MCF 10A (cell line): ENCODE measurements at regions not wholly inside any gene's neighbourhood (a gene's known extent, or its start where the extent isn't known, plus 50 kb on each side); places are given as distances from the start of the nearest gene placed in this dataset.

Source experiments
- BruUV-seq: library from RNA; stranded (reverse); fragments of 400-500 nt; replicated peaks from 2 replicates; lab custom pipeline; 2021; lab: Mats Ljungman, UMichigan
- CTCF ChIA-PET: fragments of 300-600 bp; sonication (Branson Sonifier 250); formaldehyde crosslinking; extraction: SDS; loops from one replicate; lab custom pipeline; 2021; ENCODE audit warnings: antibody characterized with exemption, inconsistent platforms; lab: Yijun Ruan, JAX
- POLR2A ChIA-PET: fragments of 300-600, 350-650 bp; sonication (Branson Sonifier 250); formaldehyde crosslinking; extraction: SDS; loops from one replicate; lab custom pipeline; 2020; ENCODE audit warnings: antibody characterized with exemption, inconsistent platforms; lab: Yijun Ruan, JAX
- DNase-seq: peaks from one replicate; pipeline ENCODE4 v3.0.0-alpha.2; 2018; ENCODE audit not compliant: unreplicated experiment
- H3K27ac Mint-ChIP-seq: one replicate; pipeline ENCODE4 v1.8.0; 2022; ENCODE audit warnings: mild to moderate bottlenecking, low read depth, mixed read lengths; ENCODE audit not compliant: unreplicated experiment
- H3K27me3 Mint-ChIP-seq: one replicate; pipeline ENCODE4 v1.8.0; 2022; ENCODE audit warnings: mixed read lengths; ENCODE audit not compliant: insufficient read depth, unreplicated experiment
- H3K36me3 Mint-ChIP-seq: one replicate; pipeline ENCODE4 v1.8.0; 2022; ENCODE audit warnings: mild to moderate bottlenecking, moderate library complexity, mixed read lengths; ENCODE audit not compliant: insufficient read depth, unreplicated experiment
- H3K4me1 Mint-ChIP-seq: one replicate; pipeline ENCODE4 v1.8.0; 2022; ENCODE audit warnings: mixed read lengths; ENCODE audit not compliant: insufficient read depth, unreplicated experiment
- H3K4me3 Mint-ChIP-seq: one replicate; pipeline ENCODE4 v1.8.0; 2022; ENCODE audit warnings: mild to moderate bottlenecking, moderate library complexity, mixed read lengths; ENCODE audit not compliant: unreplicated experiment
- H3K9me3 Mint-ChIP-seq: one replicate; pipeline ENCODE4 v1.8.0; 2022; ENCODE audit warnings: mixed read lengths; ENCODE audit not compliant: unreplicated experiment
- CTCF ChIP-seq: fragments of 200-600 bp; IDR thresholded peaks from one replicate; pipeline ENCODE4 v1.8.0; 2022; ENCODE audit warnings: antibody characterized with exemption, mild to moderate bottlenecking; ENCODE audit not compliant: unreplicated experiment
- intact Hi-C: fragments of 100-400 bp; cut with micrococcal nuclease; formaldehyde crosslinking; loops from 2 replicates; pipeline ENCODE4 v1.14.1; 2022

GRCh38 chr3:55235416-55235815, 251.7 kb downstream of the WNT5A start:
- no peaks in the 10 kb centered on the region for H3K9me3 Mint-ChIP-seq
- CTCF ChIA-PET, result no interaction called here
- intact Hi-C loops, result no loop called here

GRCh38 chr3:55226696-55227095, 260.4 kb downstream of the WNT5A start:
- BruUV-seq, result no TSS peak
- H3K4me1 Mint-ChIP-seq, result no peaks in the 10 kb centered on the region
- H3K36me3 Mint-ChIP-seq, result no peaks in the 10 kb centered on the region
- H3K27ac Mint-ChIP-seq, result no peak overlapping the region
- TF ChIP-seq CTCF, result no peak
- ChIA-PET POLR2A (no interaction called here), CTCF (no interaction called here)
- no peak overlapping the region for H3K4me3 Mint-ChIP-seq
- H3K9me3 Mint-ChIP-seq, result no peaks in the 10 kb centered on the region
- no peaks in the 10 kb centered on the region for H3K27me3 Mint-ChIP-seq
- intact Hi-C loops, result no loop called here
- no peak for DNase-seq

More at GRCh38 chr3:55235416-55235815, 251.7 kb downstream of the WNT5A start:
- Mint-ChIP-seq H3K4me1 (no peaks in the 10 kb centered on the region), H3K36me3 (no peaks in the 10 kb centered on the region), H3K27ac (no peak overlapping the region), H3K4me3 (no peak overlapping the region), H3K27me3 (no peaks in the 10 kb centered on the region)
- no peak for DNase-seq
- TF ChIP-seq CTCF, result no peak
- BruUV-seq, result no TSS peak
- POLR2A ChIA-PET, result no interaction called here

GRCh38 chr3:55218577-55218976, 268.5 kb downstream of the WNT5A start:
- CTCF ChIA-PET, result no interaction called here
- peaks cover 12% of the 10 kb centered on the region for H3K9me3 Mint-ChIP-seq
- H3K36me3 Mint-ChIP-seq, result no peaks in the 10 kb centered on the region
- DNase-seq, result no peak
- no peaks in the 10 kb centered on the region for H3K4me1 Mint-ChIP-seq
- TF ChIP-seq CTCF, result no peak
- POLR2A ChIA-PET, result no interaction called here
- H3K27ac Mint-ChIP-seq, result no peak overlapping the region
- no peak overlapping the region for H3K4me3 Mint-ChIP-seq
- no peaks in the 10 kb centered on the region for H3K27me3 Mint-ChIP-seq
- intact Hi-C loops, result no loop called here
- BruUV-seq, result no TSS peak

- DNase-seq, result no peak
- TF ChIP-seq CTCF, result no peak
- intact Hi-C loops, result no loop called here
- peaks cover 7% of the 10 kb centered on the region for H3K4me1 Mint-ChIP-seq
- no peaks in the 10 kb centered on the region for H3K36me3 Mint-ChIP-seq
- ChIA-PET POLR2A (no interaction called here), CTCF (interaction anchor here (0.5 kb wide), 1 partner anchor 262 kb away, joined by 3 read pairs; no protein-coding TSS in a partner anchor)
- H3K4me3 Mint-ChIP-seq, result no peak overlapping the region
- no TSS peak for BruUV-seq
- H3K27me3 Mint-ChIP-seq, result no peaks in the 10 kb centered on the region
- H3K27ac Mint-ChIP-seq, result no peak overlapping the region
- no peaks in the 10 kb centered on the region for H3K9me3 Mint-ChIP-seq
Observed at GRCh38 chr3:55207744-55208143, 279.4 kb downstream of the WNT5A start.
